GOT3 (cell line): ENCODE measurements at regions not wholly inside any gene's neighbourhood (a gene's known extent, or its start where the extent isn't known, plus 50 kb on each side); places are given as distances from the start of the nearest gene placed in this dataset.

Source experiments
- DNase-seq: peaks from one replicate; lab custom pipeline; 2025; ENCODE audit warnings: mixed read lengths; lab: John Stamatoyannopoulos, UW

- no peak for DNase-seq
These were observed 538.6 kb downstream of the TNS3 start for GRCh38 chr7:47043304-47043703.

- no peak for DNase-seq
These were observed 539.2 kb downstream of the TNS3 start for GRCh38 chr7:47042669-47043068.

DNA sequence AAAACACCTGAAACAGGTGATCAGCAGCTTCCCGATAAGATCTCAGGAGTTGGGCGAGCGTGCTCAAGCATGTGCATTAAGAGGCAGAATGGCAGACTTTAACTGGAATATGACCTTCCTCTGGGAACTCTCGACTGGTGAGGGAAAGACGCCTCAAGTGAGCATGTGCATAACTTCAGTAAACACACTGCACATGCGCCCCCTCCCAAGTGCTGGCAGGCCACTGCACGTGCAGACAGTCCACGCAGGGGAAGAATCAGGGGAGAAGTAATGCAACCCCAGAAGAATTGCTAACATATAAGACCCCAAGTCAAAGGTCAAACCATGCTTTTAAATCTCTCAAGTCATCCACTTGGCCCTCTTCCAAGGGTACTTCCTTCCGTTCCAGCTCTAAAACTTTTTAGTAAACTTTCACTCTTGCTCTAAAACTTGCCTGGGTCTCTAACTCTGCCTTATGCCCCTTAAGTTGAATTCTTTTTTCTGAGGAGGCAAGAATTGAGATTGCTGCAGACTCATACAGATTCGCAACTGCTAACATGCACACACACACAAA, 541.0 kb downstream of the TNS3 start:
- no peak for DNase-seq

DNA sequence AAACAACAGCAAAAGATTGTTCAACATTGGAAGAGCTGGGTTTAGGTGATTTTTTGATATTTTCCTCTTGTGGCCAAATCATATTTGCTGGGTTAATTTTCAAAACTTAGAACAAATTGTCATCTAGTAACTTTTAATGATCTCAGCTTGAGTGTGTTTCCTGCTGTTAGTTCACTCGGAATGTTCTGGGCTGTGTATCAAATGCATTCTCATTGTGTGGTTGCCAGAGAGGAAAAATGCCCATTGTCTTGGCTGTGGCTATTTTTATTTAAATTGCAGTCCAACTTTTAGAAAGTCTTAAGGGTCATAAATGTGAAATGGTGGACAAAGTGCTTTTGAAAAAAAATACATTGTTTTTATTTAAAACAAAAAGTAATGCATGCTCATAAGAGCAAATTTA, 542.0 kb downstream of the TNS3 start:
- no peak for DNase-seq

DNA sequence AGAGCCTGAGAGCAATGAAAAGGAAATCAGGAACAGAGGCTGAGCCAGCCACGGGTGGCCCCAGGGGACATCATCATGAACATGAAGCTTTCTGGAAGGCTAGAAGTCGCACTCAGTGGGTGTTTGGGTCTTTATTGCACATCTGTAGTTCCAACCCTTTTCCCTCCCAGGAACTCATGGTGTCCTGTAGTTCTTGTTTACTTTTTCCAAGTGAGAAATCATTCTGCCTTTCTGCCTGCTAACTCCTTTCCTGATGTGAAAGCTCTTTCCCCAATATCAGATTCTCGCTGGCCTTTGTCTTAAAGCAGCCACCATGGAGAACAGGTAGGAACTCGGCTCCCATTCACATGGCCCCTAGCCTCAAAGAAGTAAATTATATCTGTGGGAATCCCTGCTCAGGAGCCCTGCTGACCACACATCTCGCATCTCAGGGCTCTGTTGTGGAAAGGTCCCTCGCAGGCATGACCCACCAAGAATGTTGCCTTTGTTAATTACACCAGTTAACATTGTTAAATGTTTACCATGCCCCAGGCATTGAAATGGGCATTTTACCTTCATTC, 542.7 kb downstream of the TNS3 start:
- DNase-seq, result no peak

GRCh38 chr7:47038621-47039020, 543.3 kb downstream of the TNS3 start:
- DNase-seq, result no peak

- DNase-seq, result no peak
These were observed 544.3 kb downstream of the TNS3 start for GRCh38 chr7:47037607-47038006.

DNA sequence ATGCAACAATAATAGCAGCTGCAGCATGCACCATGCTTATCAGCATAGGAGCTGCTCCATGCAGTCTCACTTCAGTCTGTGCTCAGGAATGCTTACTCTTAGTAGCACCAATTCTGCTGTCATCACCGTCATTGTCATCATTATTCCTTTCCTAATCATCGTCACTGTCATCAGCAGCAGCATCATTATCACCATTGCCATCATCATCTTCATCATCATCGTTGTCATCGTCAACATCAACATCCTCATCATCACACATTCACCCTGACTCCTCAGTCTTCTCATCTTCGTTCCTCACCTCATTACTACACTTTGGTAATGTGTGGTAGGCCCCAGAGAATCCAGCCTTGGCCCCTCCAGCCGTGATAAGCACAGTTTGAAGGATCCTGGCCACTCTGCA, 545.0 kb downstream of the TNS3 start:
- DNase-seq, result no peak

DNA sequence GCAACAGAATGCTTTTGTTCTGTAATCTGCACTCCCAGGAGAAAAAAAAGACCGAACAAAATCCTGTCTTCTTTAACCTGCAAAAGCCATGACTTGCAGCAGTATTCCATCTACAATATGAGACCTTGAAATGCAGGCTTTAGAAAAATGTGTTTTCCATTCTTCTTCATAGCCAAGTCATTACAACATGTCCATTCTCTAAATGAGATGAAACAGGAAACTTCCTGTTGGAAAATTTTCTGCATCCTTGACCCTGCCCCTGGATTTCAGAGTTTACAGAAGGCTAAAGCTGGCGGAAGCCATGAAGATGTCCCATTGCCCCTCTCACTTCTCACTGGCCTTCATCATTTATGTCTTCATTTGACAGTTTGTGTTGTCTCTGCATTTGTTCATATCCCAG, 546.4 kb downstream of the TNS3 start:
- DNase-seq, result no peak

- no peak for DNase-seq
These were observed 547.7 kb downstream of the TNS3 start for GRCh38 chr7:47034180-47034579.

- no peak for DNase-seq
These were observed 549.4 kb downstream of the TNS3 start for GRCh38 chr7:47032536-47032908.

GRCh38 chr7:47031786-47032535, 550.0 kb downstream of the TNS3 start:
- DNase-seq, result no peak

DNA sequence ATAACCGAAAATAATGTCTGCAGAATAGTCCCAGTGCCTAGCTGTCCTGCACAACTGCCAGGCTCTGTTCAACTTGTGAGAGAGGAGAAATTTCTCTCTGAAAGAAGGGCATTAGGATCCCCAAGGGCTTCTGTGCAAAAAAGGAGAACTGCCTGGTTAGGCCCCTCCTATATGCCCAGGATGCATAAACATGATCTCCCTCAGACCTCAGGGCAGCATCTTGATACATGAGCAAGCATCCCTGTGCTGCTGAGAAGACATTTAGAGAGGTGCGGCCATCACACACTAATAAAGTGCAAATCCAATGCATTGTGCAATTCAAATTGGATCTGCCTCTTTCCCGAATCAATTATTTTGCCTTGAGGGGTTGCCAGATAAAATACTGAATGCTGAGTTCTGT, 553.6 kb downstream of the TNS3 start:
- no peak for DNase-seq

DNA sequence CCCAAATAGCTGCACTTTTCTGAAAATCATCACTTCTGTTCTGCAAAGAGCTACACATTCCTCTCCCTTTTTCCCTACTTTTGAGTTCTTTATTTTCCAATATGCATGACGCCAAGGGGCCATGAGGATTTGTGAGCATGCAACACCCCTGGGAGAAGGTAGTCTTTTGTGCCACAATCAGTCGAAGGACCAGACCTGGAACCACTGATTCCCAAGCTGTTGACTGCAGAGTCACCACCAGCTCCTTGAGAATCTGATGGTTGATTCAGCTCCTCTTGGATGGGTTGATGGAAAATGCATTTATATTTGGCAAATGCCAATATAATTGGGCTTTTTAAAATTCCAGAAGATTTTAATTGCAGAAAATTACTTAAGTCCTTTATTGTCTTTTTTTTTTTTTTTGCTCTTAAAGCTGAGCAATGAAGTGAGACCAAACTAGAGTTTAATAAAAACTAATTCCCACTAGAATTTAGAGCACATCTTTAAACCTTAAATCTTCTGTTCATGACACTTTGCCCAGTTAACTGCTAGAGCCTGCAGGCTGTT, 554.1 kb downstream of the TNS3 start:
- DNase-seq, result no peak

GRCh38 chr7:47026780-47027361, 555.0 kb downstream of the TNS3 start:
- DNase-seq, result no peak

GRCh38 chr7:47024991-47025390, 556.9 kb downstream of the TNS3 start:
- DNase-seq, result no peak

- DNase-seq, result no peak
These were observed 573.5 kb downstream of the TNS3 start for GRCh38 chr7:47008461-47008860.

GRCh38 chr7:47007471-47007870, 574.4 kb downstream of the TNS3 start:
- no peak for DNase-seq

GRCh38 chr7:47000561-47000960, 581.4 kb downstream of the TNS3 start:
- DNase-seq, result no peak

DNA sequence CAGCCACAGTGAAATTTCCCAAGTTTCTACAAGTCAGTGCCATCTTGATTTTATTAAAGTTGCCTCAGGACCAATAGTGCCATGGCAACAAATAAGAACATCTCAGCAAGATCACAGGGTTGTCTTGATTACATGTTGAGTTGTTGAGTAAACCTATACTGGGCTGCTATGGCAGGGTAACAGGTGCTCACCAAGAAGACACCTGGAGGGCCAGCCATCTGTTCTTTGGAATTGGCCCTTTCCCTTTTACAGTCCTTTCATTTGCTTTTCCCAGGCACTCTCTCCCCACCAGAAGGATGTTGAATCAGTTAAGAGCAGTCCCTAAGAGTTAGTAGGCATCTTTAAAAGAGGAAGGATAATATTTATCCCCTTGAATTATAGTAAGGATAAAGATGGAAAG, 582.0 kb downstream of the TNS3 start:
- no peak for DNase-seq

GRCh38 chr7:46996972-46997371, 584.9 kb downstream of the TNS3 start:
- no peak for DNase-seq

DNA sequence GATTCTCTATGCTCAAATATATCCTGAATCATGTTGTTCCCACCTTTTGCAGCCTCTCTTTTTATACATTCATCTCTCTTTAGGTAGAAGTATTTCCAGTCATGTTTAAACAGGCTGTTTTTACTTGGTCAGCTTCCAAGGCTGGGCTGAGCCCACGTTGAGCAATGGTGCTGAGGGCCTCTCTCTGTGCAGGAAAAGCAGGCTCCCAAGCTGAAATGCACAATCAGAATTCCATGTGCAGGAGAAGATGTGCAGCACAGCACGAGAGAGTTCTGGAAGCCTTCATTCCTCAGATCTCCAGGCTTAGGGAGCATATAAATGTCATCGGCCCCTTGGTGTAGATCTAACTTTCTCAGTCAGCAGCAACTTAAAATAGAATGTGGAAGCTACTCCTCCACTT, 588.5 kb downstream of the TNS3 start:
- DNase-seq, result no peak

GRCh38 chr7:46990761-46991160, 591.1 kb downstream of the TNS3 start:
- no peak for DNase-seq
